Fibroblast of the aortic adventitia (primary cell): ENCODE measurements at regions not wholly inside any gene's neighbourhood (a gene's known extent, or its start where the extent isn't known, plus 50 kb on each side); places are given as distances from the start of the nearest gene placed in this dataset.

Experiments used
- DNase-seq: peaks from one replicate; pipeline ENCODE4 v3.0.0-alpha.2; 2010; ENCODE audit warnings: low read depth
- H3K4me3 ChIP-seq: 2 replicates; pipeline ENCODE4 v1.5.1; 2011; ENCODE audit warnings: low read depth, mild to moderate bottlenecking, control low read depth, low read length, moderate library complexity
- TF ChIP-seq, protein P1 (sequence below): IDR thresholded peaks from 2 replicates; pipeline ENCODE4 v1.5.1; 2011; ENCODE audit warnings: mild to moderate bottlenecking, low read length, control low read depth, inconsistent platforms; ENCODE audit not compliant: insufficient read depth

GRCh38 chr11:17157761-17158160 lies 50.0 kb downstream of the PIK3C2A start:
- TF ChIP-seq, protein P1, sequence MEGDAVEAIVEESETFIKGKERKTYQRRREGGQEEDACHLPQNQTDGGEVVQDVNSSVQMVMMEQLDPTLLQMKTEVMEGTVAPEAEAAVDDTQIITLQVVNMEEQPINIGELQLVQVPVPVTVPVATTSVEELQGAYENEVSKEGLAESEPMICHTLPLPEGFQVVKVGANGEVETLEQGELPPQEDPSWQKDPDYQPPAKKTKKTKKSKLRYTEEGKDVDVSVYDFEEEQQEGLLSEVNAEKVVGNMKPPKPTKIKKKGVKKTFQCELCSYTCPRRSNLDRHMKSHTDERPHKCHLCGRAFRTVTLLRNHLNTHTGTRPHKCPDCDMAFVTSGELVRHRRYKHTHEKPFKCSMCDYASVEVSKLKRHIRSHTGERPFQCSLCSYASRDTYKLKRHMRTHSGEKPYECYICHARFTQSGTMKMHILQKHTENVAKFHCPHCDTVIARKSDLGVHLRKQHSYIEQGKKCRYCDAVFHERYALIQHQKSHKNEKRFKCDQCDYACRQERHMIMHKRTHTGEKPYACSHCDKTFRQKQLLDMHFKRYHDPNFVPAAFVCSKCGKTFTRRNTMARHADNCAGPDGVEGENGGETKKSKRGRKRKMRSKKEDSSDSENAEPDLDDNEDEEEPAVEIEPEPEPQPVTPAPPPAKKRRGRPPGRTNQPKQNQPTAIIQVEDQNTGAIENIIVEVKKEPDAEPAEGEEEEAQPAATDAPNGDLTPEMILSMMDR: no peak
- no peak for DNase-seq
- H3K4me3 ChIP-seq: no peak overlapping the region

GRCh38 chr11:17156283-17156682 lies 51.5 kb downstream of the PIK3C2A start:
- TF ChIP-seq, protein P1: no peak
- no peak for DNase-seq
- no peak overlapping the region for H3K4me3 ChIP-seq

GRCh38 chr11:17154409-17155159 lies 53.2 kb downstream of the PIK3C2A start:
- TF ChIP-seq, protein P1: no peak
- DNase-seq: no peak
- H3K4me3 ChIP-seq: no peak overlapping the region

DNA sequence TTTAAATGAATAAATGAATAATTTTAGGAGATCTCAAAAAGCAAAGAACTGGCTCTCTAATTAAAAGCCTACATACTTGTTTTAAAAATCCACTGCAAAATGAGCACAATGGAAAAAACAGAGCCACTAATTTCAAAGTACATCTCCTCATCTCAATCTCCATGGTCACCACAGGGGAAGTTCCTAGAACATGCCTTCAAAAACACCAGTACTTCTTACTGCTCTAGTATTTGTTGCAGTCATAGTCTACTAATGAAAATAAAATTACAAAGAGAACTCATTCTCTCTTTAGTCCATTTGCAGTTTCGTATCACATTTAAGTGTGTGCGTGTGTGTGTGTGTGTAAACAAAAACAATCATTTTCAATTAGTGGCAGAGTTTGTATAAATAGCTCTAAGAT lies 54.0 kb downstream of the PIK3C2A start:
- TF ChIP-seq, protein P1: no peak
- H3K4me3 ChIP-seq: no peak overlapping the region
- no peak for DNase-seq

- H3K4me3 ChIP-seq: no peak overlapping the region
- no peak for DNase-seq
- TF ChIP-seq, protein P1: no peak
These were observed 55.5 kb downstream of the PIK3C2A start for GRCh38 chr11:17152306-17152705.

DNA sequence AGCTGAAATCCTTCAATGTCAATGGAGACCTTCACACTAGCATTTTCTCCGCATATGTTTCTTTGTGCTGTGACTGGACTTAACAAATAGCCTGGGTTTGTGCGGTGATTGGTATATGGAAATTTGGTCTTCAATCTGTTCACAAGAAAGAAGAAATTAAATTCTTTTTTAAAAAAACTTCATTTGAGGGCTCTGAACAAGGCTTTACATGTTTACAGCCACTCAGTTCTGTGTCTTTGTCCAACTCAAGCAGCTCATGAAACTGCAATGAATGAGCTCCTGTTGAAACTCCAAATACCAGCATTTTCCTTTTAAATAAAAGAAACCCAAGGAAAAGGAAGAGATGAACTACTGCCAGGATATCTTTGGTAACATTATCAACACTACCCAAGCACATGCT lies 57.3 kb downstream of the PIK3C2A start:
- no peak for DNase-seq
- TF ChIP-seq, protein P1: no peak
- H3K4me3 ChIP-seq: no peak overlapping the region

DNA sequence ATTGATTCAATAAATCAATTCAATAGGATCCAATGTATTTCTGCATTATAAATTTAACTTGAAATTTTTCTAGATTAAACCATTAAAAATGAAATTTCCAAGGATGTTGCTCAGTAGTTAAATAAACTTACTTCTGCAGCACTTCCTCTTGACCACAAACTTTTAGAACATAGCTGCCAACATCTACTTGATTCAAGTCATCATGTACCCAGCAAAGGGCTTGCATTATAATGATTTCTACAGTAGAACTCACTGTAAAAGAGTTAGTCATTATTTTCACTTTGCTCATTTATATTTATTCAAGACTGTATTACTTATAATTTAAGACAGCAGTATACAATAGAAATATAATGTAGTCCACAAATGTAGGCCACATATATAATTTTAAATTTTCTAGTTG lies 59.2 kb downstream of the PIK3C2A start:
- H3K4me3 ChIP-seq: no peak overlapping the region
- TF ChIP-seq, protein P1: no peak
- DNase-seq: peak; percentile 26
